ENCODE measurements at regions not wholly inside any gene's neighbourhood (a gene's known extent, or its start where the extent isn't known, plus 50 kb on each side); places are given as distances from the start of the nearest gene placed in this dataset.

DNA sequence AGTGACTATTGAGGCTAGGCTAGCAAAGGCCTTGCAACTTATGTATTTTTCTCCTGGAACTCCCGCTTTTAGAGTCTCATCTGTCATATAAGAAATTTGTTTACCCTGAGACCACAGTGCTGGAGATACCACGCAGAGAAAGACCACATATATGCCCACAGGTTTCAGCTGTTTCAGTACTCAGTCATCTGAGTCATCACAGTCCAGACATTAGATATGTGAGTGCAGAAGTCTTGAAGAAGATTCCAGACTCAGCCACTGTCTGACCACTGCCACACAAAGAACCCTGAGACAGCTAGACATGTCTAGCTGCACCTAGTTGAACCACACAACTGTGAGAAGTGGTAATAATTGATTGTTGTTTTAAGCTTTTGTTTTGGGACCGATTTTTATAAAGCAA lies 648.3 kb downstream of the EPM2A start:
- TF ChIP-seq, protein P1, sequence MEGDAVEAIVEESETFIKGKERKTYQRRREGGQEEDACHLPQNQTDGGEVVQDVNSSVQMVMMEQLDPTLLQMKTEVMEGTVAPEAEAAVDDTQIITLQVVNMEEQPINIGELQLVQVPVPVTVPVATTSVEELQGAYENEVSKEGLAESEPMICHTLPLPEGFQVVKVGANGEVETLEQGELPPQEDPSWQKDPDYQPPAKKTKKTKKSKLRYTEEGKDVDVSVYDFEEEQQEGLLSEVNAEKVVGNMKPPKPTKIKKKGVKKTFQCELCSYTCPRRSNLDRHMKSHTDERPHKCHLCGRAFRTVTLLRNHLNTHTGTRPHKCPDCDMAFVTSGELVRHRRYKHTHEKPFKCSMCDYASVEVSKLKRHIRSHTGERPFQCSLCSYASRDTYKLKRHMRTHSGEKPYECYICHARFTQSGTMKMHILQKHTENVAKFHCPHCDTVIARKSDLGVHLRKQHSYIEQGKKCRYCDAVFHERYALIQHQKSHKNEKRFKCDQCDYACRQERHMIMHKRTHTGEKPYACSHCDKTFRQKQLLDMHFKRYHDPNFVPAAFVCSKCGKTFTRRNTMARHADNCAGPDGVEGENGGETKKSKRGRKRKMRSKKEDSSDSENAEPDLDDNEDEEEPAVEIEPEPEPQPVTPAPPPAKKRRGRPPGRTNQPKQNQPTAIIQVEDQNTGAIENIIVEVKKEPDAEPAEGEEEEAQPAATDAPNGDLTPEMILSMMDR (IDR thresholded peaks at IDR 0.05) = no peak
- TF ChIP-seq CREB1 (CRISPR knock-in tag; IDR thresholded peaks at IDR 0.05) (no peak), FOXJ3 (CRISPR knock-in tag; IDR thresholded peaks at IDR 0.05; ENCODE audit: borderline replicate concordance) (no peak), ATF1 (CRISPR knock-in tag; IDR thresholded peaks at IDR 0.05) (no peak), RELA (CRISPR knock-in tag; IDR thresholded peaks at IDR 0.05; ENCODE audit: borderline replicate concordance) (no peak), NFE2L1 (CRISPR knock-in tag; IDR thresholded peaks at IDR 0.05) (no peak), SMAD3 (CRISPR knock-in tag; IDR thresholded peaks at IDR 0.05; ENCODE audit: borderline replicate concordance) (no peak), SP1 (CRISPR knock-in tag; conservative IDR thresholded peaks at IDR 0.05) (no peak), JUN (CRISPR knock-in tag; IDR thresholded peaks at IDR 0.05) (no peak)
- TF ChIP-seq, protein P2, sequence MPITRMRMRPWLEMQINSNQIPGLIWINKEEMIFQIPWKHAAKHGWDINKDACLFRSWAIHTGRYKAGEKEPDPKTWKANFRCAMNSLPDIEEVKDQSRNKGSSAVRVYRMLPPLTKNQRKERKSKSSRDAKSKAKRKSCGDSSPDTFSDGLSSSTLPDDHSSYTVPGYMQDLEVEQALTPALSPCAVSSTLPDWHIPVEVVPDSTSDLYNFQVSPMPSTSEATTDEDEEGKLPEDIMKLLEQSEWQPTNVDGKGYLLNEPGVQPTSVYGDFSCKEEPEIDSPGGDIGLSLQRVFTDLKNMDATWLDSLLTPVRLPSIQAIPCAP (CRISPR knock-in tag; IDR thresholded peaks at IDR 0.05) = no peak
- TF ChIP-seq, protein P3, sequence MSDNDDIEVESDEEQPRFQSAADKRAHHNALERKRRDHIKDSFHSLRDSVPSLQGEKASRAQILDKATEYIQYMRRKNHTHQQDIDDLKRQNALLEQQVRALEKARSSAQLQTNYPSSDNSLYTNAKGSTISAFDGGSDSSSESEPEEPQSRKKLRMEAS (CRISPR knock-in tag; IDR thresholded peaks at IDR 0.05) = no peak
- TF ChIP-seq, protein P4, sequence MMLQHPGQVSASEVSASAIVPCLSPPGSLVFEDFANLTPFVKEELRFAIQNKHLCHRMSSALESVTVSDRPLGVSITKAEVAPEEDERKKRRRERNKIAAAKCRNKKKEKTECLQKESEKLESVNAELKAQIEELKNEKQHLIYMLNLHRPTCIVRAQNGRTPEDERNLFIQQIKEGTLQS (CRISPR knock-in tag; conservative IDR thresholded peaks at IDR 0.05) = no peak

Measured in WTC11 (cell line).